ENCODE measurements at regions not wholly inside any gene's neighbourhood (a gene's known extent, or its start where the extent isn't known, plus 50 kb on each side); places are given as distances from the start of the nearest gene placed in this dataset.

- TF ChIP-seq, protein P1, sequence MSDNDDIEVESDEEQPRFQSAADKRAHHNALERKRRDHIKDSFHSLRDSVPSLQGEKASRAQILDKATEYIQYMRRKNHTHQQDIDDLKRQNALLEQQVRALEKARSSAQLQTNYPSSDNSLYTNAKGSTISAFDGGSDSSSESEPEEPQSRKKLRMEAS (IDR thresholded peaks at IDR 0.05; ENCODE audit: low read depth), result no peak
- TF ChIP-seq FOXM1 (IDR thresholded peaks at IDR 0.05; ENCODE audit: low read depth), result no peak
- TF ChIP-seq, protein P2, sequence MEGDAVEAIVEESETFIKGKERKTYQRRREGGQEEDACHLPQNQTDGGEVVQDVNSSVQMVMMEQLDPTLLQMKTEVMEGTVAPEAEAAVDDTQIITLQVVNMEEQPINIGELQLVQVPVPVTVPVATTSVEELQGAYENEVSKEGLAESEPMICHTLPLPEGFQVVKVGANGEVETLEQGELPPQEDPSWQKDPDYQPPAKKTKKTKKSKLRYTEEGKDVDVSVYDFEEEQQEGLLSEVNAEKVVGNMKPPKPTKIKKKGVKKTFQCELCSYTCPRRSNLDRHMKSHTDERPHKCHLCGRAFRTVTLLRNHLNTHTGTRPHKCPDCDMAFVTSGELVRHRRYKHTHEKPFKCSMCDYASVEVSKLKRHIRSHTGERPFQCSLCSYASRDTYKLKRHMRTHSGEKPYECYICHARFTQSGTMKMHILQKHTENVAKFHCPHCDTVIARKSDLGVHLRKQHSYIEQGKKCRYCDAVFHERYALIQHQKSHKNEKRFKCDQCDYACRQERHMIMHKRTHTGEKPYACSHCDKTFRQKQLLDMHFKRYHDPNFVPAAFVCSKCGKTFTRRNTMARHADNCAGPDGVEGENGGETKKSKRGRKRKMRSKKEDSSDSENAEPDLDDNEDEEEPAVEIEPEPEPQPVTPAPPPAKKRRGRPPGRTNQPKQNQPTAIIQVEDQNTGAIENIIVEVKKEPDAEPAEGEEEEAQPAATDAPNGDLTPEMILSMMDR (IDR thresholded peaks at IDR 0.05), result no peak
- TF ChIP-seq USF2 (IDR thresholded peaks at IDR 0.05; ENCODE audit: borderline replicate concordance, low read depth, low read length), result no peak
- no peak for TF ChIP-seq TAF1 (IDR thresholded peaks at IDR 0.05; ENCODE audit: borderline replicate concordance, low read depth, low read length)
- TF ChIP-seq NFIC (IDR thresholded peaks at IDR 0.05; ENCODE audit: borderline replicate concordance), result no peak
- TF ChIP-seq, protein P3, sequence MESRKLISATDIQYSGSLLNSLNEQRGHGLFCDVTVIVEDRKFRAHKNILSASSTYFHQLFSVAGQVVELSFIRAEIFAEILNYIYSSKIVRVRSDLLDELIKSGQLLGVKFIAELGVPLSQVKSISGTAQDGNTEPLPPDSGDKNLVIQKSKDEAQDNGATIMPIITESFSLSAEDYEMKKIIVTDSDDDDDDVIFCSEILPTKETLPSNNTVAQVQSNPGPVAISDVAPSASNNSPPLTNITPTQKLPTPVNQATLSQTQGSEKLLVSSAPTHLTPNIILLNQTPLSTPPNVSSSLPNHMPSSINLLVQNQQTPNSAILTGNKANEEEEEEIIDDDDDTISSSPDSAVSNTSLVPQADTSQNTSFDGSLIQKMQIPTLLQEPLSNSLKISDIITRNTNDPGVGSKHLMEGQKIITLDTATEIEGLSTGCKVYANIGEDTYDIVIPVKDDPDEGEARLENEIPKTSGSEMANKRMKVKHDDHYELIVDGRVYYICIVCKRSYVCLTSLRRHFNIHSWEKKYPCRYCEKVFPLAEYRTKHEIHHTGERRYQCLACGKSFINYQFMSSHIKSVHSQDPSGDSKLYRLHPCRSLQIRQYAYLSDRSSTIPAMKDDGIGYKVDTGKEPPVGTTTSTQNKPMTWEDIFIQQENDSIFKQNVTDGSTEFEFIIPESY (IDR thresholded peaks at IDR 0.05; ENCODE audit: borderline replicate concordance, low read depth), result no peak
Measured at GRCh38 chr2:34179511-34179910, 580.4 kb upstream of the FAM98A start.

All from SK-N-SH (cell line).